Peyer's patch (tissue), 4 donors: ENCODE measurements at regions not wholly inside any gene's neighbourhood (a gene's known extent, or its start where the extent isn't known, plus 50 kb on each side); places are given as distances from the start of the nearest gene placed in this dataset.

Experiments
- CTCF ChIP-seq, 6 experiments: fragments of 450-650 bp in 4 of 6; fragments of 200-600 bp in 2 of 6; sonication (generic) in 1 of 6; IDR thresholded peaks; one replicate each; pipeline ENCODE4 v1.5.1; 2017 to 2019; ENCODE audit warnings: antibody characterized with exemption in 6 of 6, mild to moderate bottlenecking in 3 of 6, moderate library complexity in 1 of 6
- POLR2A ChIP-seq, 2 donors: fragments of 450-650 bp; IDR thresholded peaks; one replicate each; pipeline ENCODE4 v1.5.1; 2017; ENCODE audit warnings: antibody characterized with exemption in 2 of 2, mild to moderate bottlenecking in 2 of 2, moderate library complexity in 2 of 2

DNA sequence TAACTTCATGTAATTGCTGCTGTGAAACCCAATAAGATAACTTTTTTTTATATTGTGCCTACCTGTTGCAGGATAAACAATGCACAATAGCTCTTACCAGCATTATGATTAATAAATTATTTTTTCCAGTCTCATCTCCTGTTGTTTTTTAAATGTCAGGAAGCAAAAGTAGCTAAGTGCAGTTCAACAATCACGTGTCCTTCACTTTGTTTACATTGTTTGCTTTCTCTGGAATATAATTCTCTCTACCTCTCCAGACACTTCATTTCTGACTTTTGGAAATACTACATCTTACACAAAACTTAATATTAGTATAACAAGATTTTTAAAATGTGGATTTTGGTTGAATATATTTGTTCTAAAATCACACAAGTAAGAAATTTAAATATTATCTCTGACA is 1359.4 kb downstream of the SLITRK1 start:
- TF ChIP-seq CTCF (IDR thresholded peaks at IDR 0.05) (no peak), POLR2A (IDR thresholded peaks at IDR 0.05) (no peak)
